Mucosa of descending colon (tissue), 3 donors: ENCODE measurements at regions not wholly inside any gene's neighbourhood (a gene's known extent, or its start where the extent isn't known, plus 50 kb on each side); places are given as distances from the start of the nearest gene placed in this dataset.

Source experiments
- ATAC-seq: fragments of 200-7000 bp; cut with Tn5 transposase; one replicate; pipeline ENCODE4 v1.9.1; 2020; ENCODE audit warnings: mild to moderate bottlenecking, moderate library complexity
- DNase-seq, 3 donors: peaks; one replicate each; pipeline ENCODE4 v3.0.0-alpha.2; 2020
- H3K36me3 ChIP-seq: fragments of 200-600 bp; one replicate; pipeline ENCODE4 v1.8.0; 2021; ENCODE audit warnings: low read depth, mild to moderate bottlenecking
- H3K4me1 ChIP-seq: fragments of 200-600 bp; one replicate; pipeline ENCODE4 v1.8.0; 2021; ENCODE audit warnings: low read depth, mild to moderate bottlenecking
- H3K4me3 ChIP-seq: fragments of 200-600 bp; one replicate; pipeline ENCODE4 v1.8.0; 2021; ENCODE audit warnings: mild to moderate bottlenecking
- H3K9me3 ChIP-seq: fragments of 200-600 bp; one replicate; pipeline ENCODE4 v1.8.0; 2021; ENCODE audit warnings: mild to moderate bottlenecking
- intact Hi-C, 2 donors: fragments of 100-400 bp; cut with DNase I in 1 of 2; cut with micrococcal nuclease in 1 of 2; formaldehyde crosslinking; loops; one replicate each; pipeline versions ENCODE4 v1.11.0 to v1.11.1; 2022; cut with DNase I, micrococcal nuclease
- TF ChIP-seq, protein P1 (sequence below): fragments of 200-600 bp; IDR thresholded peaks from one replicate; pipeline ENCODE4 v1.8.0; 2022; ENCODE audit warnings: antibody characterized with exemption, mild to moderate bottlenecking
- donor health status: DM: no; HTN: no; CAD: no; lungs with moderate emphysema.
- donor health status: DM: no; HTN: no; CAD: no.
- donor health status: DM: no; HTN: yes; CAD: no.

GRCh38 chr14:22478670-22479069 lies 110.4 kb downstream of the DAD1 start:
- ATAC-seq (no peak), DNase-seq (no peak)
- Histone ChIP-seq H3K36me3 (no peaks in the 10 kb centered on the region), H3K4me1 (no peaks in the 10 kb centered on the region), H3K9me3 (no peaks in the 10 kb centered on the region), H3K4me3 (no peak overlapping the region)
- TF ChIP-seq, protein P1, sequence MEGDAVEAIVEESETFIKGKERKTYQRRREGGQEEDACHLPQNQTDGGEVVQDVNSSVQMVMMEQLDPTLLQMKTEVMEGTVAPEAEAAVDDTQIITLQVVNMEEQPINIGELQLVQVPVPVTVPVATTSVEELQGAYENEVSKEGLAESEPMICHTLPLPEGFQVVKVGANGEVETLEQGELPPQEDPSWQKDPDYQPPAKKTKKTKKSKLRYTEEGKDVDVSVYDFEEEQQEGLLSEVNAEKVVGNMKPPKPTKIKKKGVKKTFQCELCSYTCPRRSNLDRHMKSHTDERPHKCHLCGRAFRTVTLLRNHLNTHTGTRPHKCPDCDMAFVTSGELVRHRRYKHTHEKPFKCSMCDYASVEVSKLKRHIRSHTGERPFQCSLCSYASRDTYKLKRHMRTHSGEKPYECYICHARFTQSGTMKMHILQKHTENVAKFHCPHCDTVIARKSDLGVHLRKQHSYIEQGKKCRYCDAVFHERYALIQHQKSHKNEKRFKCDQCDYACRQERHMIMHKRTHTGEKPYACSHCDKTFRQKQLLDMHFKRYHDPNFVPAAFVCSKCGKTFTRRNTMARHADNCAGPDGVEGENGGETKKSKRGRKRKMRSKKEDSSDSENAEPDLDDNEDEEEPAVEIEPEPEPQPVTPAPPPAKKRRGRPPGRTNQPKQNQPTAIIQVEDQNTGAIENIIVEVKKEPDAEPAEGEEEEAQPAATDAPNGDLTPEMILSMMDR, result no peak
- intact Hi-C loops, result no loop called here

GRCh38 chr14:22478247-22478646 lies 110.8 kb downstream of the DAD1 start:
- Histone ChIP-seq H3K36me3 (no peaks in the 10 kb centered on the region), H3K4me1 (no peaks in the 10 kb centered on the region), H3K4me3 (no peak overlapping the region), H3K9me3 (no peaks in the 10 kb centered on the region)
- intact Hi-C loops, result no loop called here
- no peak for DNase-seq
- TF ChIP-seq, protein P1, result no peak
- no peak for ATAC-seq

DNA sequence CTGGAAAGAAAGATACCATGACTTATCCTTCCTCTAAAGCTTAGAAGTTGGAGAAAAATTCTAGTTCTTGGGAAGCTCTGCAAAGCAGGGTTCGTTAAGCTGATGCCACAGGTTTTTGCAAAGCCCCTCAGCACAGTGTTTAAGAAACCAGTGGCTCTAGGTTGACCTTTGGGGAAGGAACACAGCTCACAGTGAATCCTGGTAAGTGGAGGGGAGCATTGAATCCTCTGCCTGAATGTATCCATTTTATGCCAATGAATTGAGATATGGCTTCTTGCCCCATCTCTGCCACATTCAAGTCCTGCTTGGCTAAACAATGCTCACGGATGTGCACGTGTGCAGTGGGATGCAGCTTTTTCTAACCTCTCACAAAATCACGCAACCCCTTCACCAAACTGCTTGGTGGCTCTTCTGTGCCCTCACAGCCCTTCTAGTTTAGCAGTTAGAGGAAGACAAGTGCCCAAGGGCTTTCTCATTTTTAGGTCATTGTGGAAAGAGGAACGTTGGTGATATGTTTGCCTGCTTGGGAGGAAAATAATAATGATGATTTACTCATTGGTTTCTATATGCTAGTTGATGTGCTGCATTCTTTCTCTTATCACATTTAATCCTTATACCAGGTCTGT lies 111.3 kb downstream of the DAD1 start:
- H3K4me1 ChIP-seq, result no peaks in the 10 kb centered on the region
- TF ChIP-seq, protein P1, result no peak
- DNase-seq (no peak), ATAC-seq (no peak)
- H3K4me3 ChIP-seq, result no peak overlapping the region
- H3K36me3 ChIP-seq, result no peaks in the 10 kb centered on the region
- no peaks in the 10 kb centered on the region for H3K9me3 ChIP-seq
- intact Hi-C loops, result no loop called here

DNA sequence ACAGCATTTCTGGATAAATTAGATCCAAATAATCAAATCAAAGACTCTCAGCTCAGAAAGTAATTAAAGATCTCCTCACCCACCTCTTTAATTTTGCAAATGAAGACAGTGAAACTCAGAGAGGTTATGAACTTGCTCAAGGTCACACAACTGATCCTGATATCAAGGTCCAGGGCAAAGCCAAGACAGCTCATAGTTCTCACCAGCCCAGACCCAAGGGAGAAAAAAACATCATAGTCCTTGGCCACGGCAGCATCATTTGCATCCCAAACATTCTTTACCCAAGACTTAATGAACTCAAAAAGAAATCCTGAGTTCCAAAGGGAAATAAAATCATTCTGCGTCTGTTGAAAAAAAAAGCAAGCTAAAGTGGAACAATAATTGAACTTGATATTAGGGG lies 112.1 kb downstream of the DAD1 start:
- intact Hi-C loops, result no loop called here
- Histone ChIP-seq H3K4me3 (no peak overlapping the region), H3K36me3 (no peaks in the 10 kb centered on the region), H3K4me1 (no peaks in the 10 kb centered on the region), H3K9me3 (no peaks in the 10 kb centered on the region)
- ATAC-seq, result no peak
- DNase-seq, result no peak
- TF ChIP-seq, protein P1, result no peak

DNA sequence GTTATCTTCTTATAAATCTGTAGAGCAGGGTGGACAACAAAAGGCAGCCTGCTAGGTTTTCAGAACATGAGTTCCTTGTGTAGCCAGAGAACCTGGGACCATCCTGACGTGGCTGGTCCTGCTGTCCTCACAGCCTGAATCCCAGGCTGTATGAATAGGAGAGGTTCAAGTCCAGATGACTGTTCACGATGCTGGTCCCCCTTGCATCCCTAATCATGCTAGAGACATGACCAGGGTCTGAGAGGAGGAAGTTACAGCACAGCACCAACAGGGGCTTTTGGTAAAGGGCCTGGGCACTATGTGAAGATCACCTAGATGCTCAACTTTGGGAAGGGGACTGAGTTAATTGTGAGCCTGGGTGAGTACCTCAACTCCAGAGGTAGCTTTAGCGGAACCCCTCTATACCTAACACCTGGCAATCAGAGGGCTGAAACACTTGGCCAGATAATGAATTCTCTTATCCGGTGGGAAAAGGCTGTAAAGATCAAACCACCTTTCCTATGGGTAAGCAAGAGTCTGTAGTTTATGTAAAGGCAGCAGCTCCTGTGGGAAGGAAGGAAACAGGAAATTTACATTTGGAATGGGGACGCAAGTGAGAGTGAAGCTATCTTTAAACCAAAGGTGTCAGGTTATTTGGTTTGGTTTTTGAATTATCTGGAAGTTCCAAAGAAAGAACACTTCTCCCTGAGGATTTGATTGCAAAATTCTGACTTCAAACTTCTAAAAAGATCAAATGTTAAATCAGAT lies 112.8 kb downstream of the DAD1 start:
- no peaks in the 10 kb centered on the region for H3K36me3 ChIP-seq
- H3K9me3 ChIP-seq, result no peaks in the 10 kb centered on the region
- no peaks in the 10 kb centered on the region for H3K4me1 ChIP-seq
- TF ChIP-seq, protein P1, result no peak
- ATAC-seq (no peak), DNase-seq (no peak)
- intact Hi-C loops, result no loop called here
- H3K4me3 ChIP-seq, result no peak overlapping the region
